ENCODE measurements at regions not wholly inside any gene's neighbourhood (a gene's known extent, or its start where the extent isn't known, plus 50 kb on each side); places are given as distances from the start of the nearest gene placed in this dataset.

GRCh38 chr5:147152086-147152485 lies 82.7 kb upstream of the STK32A start:
- Histone ChIP-seq H3K79me2 (ENCODE audit: control insufficient read depth, insufficient read depth, low read length) (no peaks in the 10 kb centered on the region), H3K4me1 (ENCODE audit: control insufficient read depth, extremely low read depth, insufficient read depth, low read length) (no peaks in the 10 kb centered on the region), H3K9me1 (ENCODE audit: control insufficient read depth, extremely low read depth, insufficient read depth, low read length) (no peaks in the 10 kb centered on the region), H3K27ac (ENCODE audit: control insufficient read depth, insufficient read depth, low read length) (no peak overlapping the region), H3K4me3 (ENCODE audit: control insufficient read depth in 2 of 3, extremely low read depth in 1 of 3, insufficient read depth in 2 of 3, low read depth in 1 of 3, low read length in 3 of 3) (no peak overlapping the region), H3K9ac (ENCODE audit: control insufficient read depth, extremely low read depth, insufficient read depth, low read length) (no peak overlapping the region), H3K36me3 (ENCODE audit: control insufficient read depth in 2 of 2, extremely low read depth in 1 of 2, insufficient read depth in 2 of 2, low read length in 2 of 2) (no peaks in the 10 kb centered on the region), H3K9me3 (ENCODE audit: control insufficient read depth, low read depth, low read length) (no peaks in the 10 kb centered on the region), H4K20me1 (ENCODE audit: control insufficient read depth, extremely low read depth, insufficient read depth, low read length) (no peaks in the 10 kb centered on the region), H3K27me3 (ENCODE audit: control insufficient read depth, extremely low read depth, insufficient read depth, low read length) (no peaks in the 10 kb centered on the region), H3K4me2 (ENCODE audit: control insufficient read depth, extremely low read depth, insufficient read depth, low read depth, low read length) (no peak overlapping the region), H2AFZ (ENCODE audit: control insufficient read depth, low read length) (no peak overlapping the region)
- TF ChIP-seq EZH2 (IDR thresholded peaks at IDR 0.05; ENCODE audit: low read length), result no peak
- DNase-seq (ENCODE audit: low read depth, low spot score) (no peak), FAIRE-seq (no peak)
- dilution Hi-C loops (cut with MboI; ENCODE audit: extremely low pct_ligation_motif_present, low sequenced_read_pairs), result no loop called here

- Histone ChIP-seq H3K36me3 (ENCODE audit: control insufficient read depth in 2 of 2, extremely low read depth in 1 of 2, insufficient read depth in 2 of 2, low read length in 2 of 2) (no peaks in the 10 kb centered on the region), H3K4me2 (ENCODE audit: control insufficient read depth, extremely low read depth, insufficient read depth, low read depth, low read length) (no peak overlapping the region)
- dilution Hi-C loops (cut with MboI; ENCODE audit: extremely low pct_ligation_motif_present, low sequenced_read_pairs), result no loop called here
Measured at GRCh38 chr5:147154809-147155208, 80.0 kb upstream of the STK32A start.

More at GRCh38 chr5:147154809-147155208, 80.0 kb upstream of the STK32A start:
- H3K79me2 ChIP-seq (ENCODE audit: control insufficient read depth, insufficient read depth, low read length), result no peaks in the 10 kb centered on the region
- FAIRE-seq, result no peak
- H3K27ac ChIP-seq (ENCODE audit: control insufficient read depth, insufficient read depth, low read length), result no peak overlapping the region
- no peak overlapping the region for H3K9ac ChIP-seq (ENCODE audit: control insufficient read depth, extremely low read depth, insufficient read depth, low read length)
- H3K9me3 ChIP-seq (ENCODE audit: control insufficient read depth, low read depth, low read length), result no peaks in the 10 kb centered on the region
- H3K4me1 ChIP-seq (ENCODE audit: control insufficient read depth, extremely low read depth, insufficient read depth, low read length), result no peaks in the 10 kb centered on the region
- TF ChIP-seq CTCF (optimal IDR thresholded peaks at IDR 0.05 in 1 of 3, IDR thresholded peaks at IDR 0.05 in 1 of 3, conservative IDR thresholded peaks at IDR 0.05 in 1 of 3; ENCODE audit: extremely low read depth in 1 of 3, insufficient read depth in 2 of 3, low read length in 3 of 3), result no peak
- TF ChIP-seq EZH2 (IDR thresholded peaks at IDR 0.05; ENCODE audit: low read length), result no peak
- no peaks in the 10 kb centered on the region for H4K20me1 ChIP-seq (ENCODE audit: control insufficient read depth, extremely low read depth, insufficient read depth, low read length)
- H3K27me3 ChIP-seq (ENCODE audit: control insufficient read depth, extremely low read depth, insufficient read depth, low read length), result no peaks in the 10 kb centered on the region
- H2AFZ ChIP-seq (ENCODE audit: control insufficient read depth, low read length), result no peak overlapping the region
- no peak overlapping the region for H3K4me3 ChIP-seq (ENCODE audit: control insufficient read depth in 2 of 3, extremely low read depth in 1 of 3, insufficient read depth in 2 of 3, low read depth in 1 of 3, low read length in 3 of 3)
- no peaks in the 10 kb centered on the region for H3K9me1 ChIP-seq (ENCODE audit: control insufficient read depth, extremely low read depth, insufficient read depth, low read length)
- no peak for DNase-seq (ENCODE audit: low read depth, low spot score)
